HEK293T (cell line): ENCODE measurements at regions not wholly inside any gene's neighbourhood (a gene's known extent, or its start where the extent isn't known, plus 50 kb on each side); places are given as distances from the start of the nearest gene placed in this dataset.
A peak's percentile ranks its signal among the peaks of the same experiment; 100 is the strongest.

Experiments
- CTCF ChIA-PET: fragments of 350-600 bp; formaldehyde crosslinking; extraction: SDS; loops from one replicate; lab custom pipeline; 2021; ENCODE audit warnings: antibody characterized with exemption, inconsistent platforms; lab: Yijun Ruan, JAX
- POLR2A ChIA-PET: fragments of 350-600 bp; formaldehyde crosslinking; extraction: SDS; loops from one replicate; lab custom pipeline; 2020; ENCODE audit warnings: antibody characterized with exemption, inconsistent platforms; lab: Yijun Ruan, JAX
- DNase-seq: peaks from one replicate; pipeline ENCODE4 v3.0.0; 2012; ENCODE audit warnings: mixed read lengths; ENCODE audit errors: extremely low spot score
- ARNT ChIP-seq: fragments of 450-650 bp; IDR thresholded peaks from 2 replicates; pipeline ENCODE4 v1.6.1; 2017; ENCODE audit warnings: mild to moderate bottlenecking
- BHLHE40 ChIP-seq: fragments of 450-650 bp; IDR thresholded peaks from 2 replicates; pipeline ENCODE4 v1.6.1; 2016; ENCODE audit warnings: mild to moderate bottlenecking, moderate library complexity, borderline replicate concordance
- CTBP1 ChIP-seq: fragments of 450-650 bp; IDR thresholded peaks from 2 replicates; pipeline ENCODE4 v1.6.1; 2016; ENCODE audit warnings: borderline replicate concordance
- ELF4 ChIP-seq: fragments of 450-650 bp; IDR thresholded peaks from 2 replicates; pipeline ENCODE4 v1.6.1; 2017; ENCODE audit warnings: antibody characterized with exemption
- FOXA1 ChIP-seq: fragments of 450-650 bp; IDR thresholded peaks from 2 replicates; pipeline ENCODE4 v1.6.1; 2016; ENCODE audit warnings: mild to moderate bottlenecking
- FOXK2 ChIP-seq: fragments of 450-650 bp; IDR thresholded peaks from 2 replicates; pipeline ENCODE4 v1.6.1; 2016; ENCODE audit warnings: mild to moderate bottlenecking
- FOXM1 ChIP-seq: fragments of 450-650 bp; IDR thresholded peaks from 2 replicates; pipeline ENCODE4 v1.6.1; 2017; ENCODE audit warnings: mild to moderate bottlenecking, borderline replicate concordance
- HDGF ChIP-seq: fragments of 450-650 bp; IDR thresholded peaks from 2 replicates; pipeline ENCODE4 v1.6.1; 2017; ENCODE audit warnings: antibody characterized with exemption, borderline replicate concordance
- L3MBTL2 ChIP-seq: fragments of 450-650 bp; conservative IDR thresholded peaks from 2 replicates; pipeline ENCODE4 v1.6.1; 2016; ENCODE audit warnings: mild to moderate bottlenecking
- LEF1 ChIP-seq: fragments of 450-650 bp; IDR thresholded peaks from 2 replicates; pipeline ENCODE4 v1.6.1; 2017; ENCODE audit warnings: mild to moderate bottlenecking, borderline replicate concordance
- NFRKB ChIP-seq: fragments of 450-650 bp; IDR thresholded peaks from 2 replicates; pipeline ENCODE4 v1.6.1; 2016; ENCODE audit warnings: mild to moderate bottlenecking, moderate library complexity
- SP1 ChIP-seq: fragments of 450-650 bp; IDR thresholded peaks from 2 replicates; pipeline ENCODE4 v1.6.1; 2017
- SUZ12 ChIP-seq: fragments of 450-650 bp; IDR thresholded peaks from 2 replicates; pipeline ENCODE4 v1.6.1; 2016; ENCODE audit warnings: mild to moderate bottlenecking
- TARDBP ChIP-seq: fragments of 450-650 bp; IDR thresholded peaks from 2 replicates; pipeline ENCODE4 v1.6.1; 2016
- ZNF384 ChIP-seq: fragments of 450-650 bp; IDR thresholded peaks from 2 replicates; pipeline ENCODE4 v1.6.1; 2016
- TF ChIP-seq, protein P1 (sequence below): fragments of 450-650 bp; IDR thresholded peaks from 2 replicates; pipeline ENCODE4 v1.6.1; 2016

DNA sequence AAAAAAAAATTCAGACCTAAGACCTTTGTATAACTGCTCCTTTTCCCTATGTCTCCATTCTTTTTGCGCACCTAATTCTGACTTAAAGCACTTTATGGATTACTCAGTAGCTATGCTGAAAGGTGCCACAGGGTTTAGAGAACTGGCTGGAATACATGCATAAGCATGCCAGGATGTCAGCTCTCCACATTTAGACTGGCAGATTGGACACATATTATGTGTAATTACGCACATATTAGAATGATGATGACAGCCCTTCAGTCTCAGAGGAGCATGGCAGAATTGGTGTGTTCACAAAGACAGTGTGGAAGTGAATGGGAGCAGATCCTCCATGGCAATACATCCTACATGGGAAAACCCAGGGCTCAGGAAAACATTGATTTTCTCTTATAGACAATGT lies 108.1 kb upstream of the LSAMP start:
- CTCF ChIA-PET, result interaction anchor here (0.7 kb wide), 1 partner anchor 60 kb away, joined by 4 read pairs; no protein-coding TSS in a partner anchor

DNA sequence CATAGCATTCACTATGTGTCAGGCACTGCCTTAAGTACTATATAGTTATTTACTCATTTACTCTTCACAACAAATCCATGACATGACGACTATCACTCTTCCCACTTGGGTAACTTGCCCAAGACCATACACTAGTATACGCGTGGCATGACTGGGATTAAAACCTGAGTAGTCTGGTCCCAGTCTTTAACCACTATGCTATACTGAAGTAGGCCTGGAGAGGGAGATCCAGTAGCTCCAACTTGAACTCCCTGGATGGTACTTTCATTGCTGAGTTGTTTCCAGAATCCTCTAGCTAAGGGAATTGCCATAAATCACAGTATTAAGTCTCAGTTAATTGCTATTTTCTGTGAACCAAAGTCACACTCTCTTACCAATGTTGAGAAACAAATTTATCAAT lies 116.2 kb upstream of the LSAMP start:
- POLR2A ChIA-PET, result no interaction called here
- TF ChIP-seq SP1, result no peak
- no peak for TF ChIP-seq BHLHE40
- TF ChIP-seq CTBP1, result no peak
- no peak for TF ChIP-seq HDGF
- TF ChIP-seq ARNT, result no peak
- no peak for TF ChIP-seq FOXM1
- TF ChIP-seq ELF4, result no peak
- no peak for TF ChIP-seq FOXA1
- TF ChIP-seq LEF1, result no peak
- no peak for TF ChIP-seq NFRKB
- no peak for TF ChIP-seq SUZ12
- TF ChIP-seq TARDBP, result no peak
- no peak for DNase-seq
- CTCF ChIA-PET, result no interaction called here

More for the DNA sequence above, 108.1 kb upstream of the LSAMP start:
- POLR2A ChIA-PET, result no interaction called here
- TF ChIP-seq CTBP1, result no peak
- TF ChIP-seq L3MBTL2, result no peak
- TF ChIP-seq ELF4, result no peak
- no peak for TF ChIP-seq HDGF
- TF ChIP-seq LEF1, result no peak
- TF ChIP-seq FOXA1, result no peak
- TF ChIP-seq FOXK2, result no peak
- no peak for TF ChIP-seq BHLHE40
- TF ChIP-seq, protein P1, sequence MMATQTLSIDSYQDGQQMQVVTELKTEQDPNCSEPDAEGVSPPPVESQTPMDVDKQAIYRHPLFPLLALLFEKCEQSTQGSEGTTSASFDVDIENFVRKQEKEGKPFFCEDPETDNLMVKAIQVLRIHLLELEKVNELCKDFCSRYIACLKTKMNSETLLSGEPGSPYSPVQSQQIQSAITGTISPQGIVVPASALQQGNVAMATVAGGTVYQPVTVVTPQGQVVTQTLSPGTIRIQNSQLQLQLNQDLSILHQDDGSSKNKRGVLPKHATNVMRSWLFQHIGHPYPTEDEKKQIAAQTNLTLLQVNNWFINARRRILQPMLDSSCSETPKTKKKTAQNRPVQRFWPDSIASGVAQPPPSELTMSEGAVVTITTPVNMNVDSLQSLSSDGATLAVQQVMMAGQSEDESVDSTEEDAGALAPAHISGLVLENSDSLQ, result no peak
- TF ChIP-seq ARNT, result no peak
- no peak for TF ChIP-seq SP1
- no peak for TF ChIP-seq NFRKB
- TF ChIP-seq FOXM1, result no peak
- TF ChIP-seq SUZ12, result no peak
- TF ChIP-seq TARDBP, result no peak
- TF ChIP-seq ZNF384, result no peak
- no peak for DNase-seq

DNA sequence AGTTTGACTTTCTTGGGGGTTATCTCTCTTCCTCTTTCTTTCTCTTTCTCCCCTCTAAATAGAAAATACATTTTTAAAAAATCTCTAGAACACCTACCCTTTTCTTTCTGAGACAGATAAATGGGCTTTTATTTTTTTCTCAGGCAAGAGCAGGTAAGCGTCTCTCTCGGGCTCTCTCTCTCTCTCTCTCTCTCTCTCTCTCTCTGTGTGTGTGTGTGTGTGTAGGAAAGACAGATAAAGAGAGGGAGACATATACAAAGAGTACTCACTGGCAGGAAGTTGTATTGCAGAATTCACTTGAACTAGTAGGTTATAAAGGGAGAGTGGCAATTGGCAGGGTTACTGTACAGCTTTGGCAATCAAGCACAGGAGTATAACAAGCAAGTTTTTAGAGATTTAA lies 118.1 kb upstream of the LSAMP start:
- DNase-seq, result no peak
- ChIA-PET POLR2A (no interaction called here), CTCF (interaction anchor here (0.6 kb wide), 1 partner anchor 49 kb away, joined by 4 read pairs; no protein-coding TSS in a partner anchor)
- TF ChIP-seq HDGF (no peak), L3MBTL2 (no peak), SUZ12 (no peak), NFRKB (no peak), FOXA1 (no peak), ARNT (no peak), CTBP1 (no peak), SP1 (no peak)
- TF ChIP-seq, protein P1, result no peak

DNA sequence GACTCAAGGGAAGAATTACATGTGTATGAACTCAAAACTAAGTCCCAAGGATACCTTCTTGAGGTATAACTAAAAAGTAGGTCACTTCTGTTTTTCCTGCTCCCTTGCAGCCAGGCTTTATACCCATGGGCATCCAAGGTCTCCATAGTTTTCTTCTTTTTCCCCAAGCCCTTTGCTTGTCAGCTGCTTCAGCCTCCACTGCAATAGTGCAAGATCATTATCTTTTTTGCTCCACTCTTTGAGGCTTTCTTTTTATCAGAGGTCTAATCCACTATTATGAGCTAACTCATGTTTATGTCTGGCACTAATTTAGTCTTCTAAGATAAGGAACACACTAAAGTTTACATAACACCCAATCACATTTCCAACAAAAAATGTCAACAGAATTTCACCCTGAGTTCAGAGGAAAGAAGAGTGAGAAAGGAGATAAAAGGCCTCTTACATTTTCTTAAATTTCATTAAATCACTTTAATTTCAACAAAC lies 121.2 kb upstream of the LSAMP start:
- ChIA-PET CTCF (no interaction called here), POLR2A (no interaction called here)
- TF ChIP-seq BHLHE40 (no peak), SUZ12 (no peak), LEF1 (no peak)
- DNase-seq, result no peak

DNA sequence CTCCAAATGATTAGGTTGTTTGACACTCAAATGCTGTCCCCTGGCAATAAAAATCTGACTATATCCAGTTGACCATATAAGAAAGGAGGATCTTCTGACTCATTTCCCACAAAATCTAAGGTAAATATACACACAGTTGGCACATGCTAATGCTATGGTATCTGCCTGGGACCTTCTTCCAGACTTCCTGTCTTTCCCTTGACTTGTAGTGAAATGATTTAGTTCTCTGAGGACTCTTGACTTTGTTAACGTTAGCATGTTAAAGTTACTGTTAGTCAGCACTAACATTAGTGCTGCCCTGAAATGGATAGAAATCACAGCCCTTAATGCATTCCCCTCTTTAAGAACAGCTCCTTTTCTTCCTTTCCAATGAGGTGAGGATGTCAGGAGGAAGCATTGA lies 124.3 kb upstream of the LSAMP start:
- no peak for TF ChIP-seq FOXM1
- TF ChIP-seq ELF4, result no peak
- no peak for TF ChIP-seq CTBP1
- TF ChIP-seq FOXA1, result no peak
- no peak for TF ChIP-seq TARDBP
- TF ChIP-seq SUZ12, result no peak
- TF ChIP-seq L3MBTL2, result no peak
- no peak for TF ChIP-seq LEF1
- no peak for TF ChIP-seq NFRKB
- DNase-seq, result no peak
- CTCF ChIA-PET, result no interaction called here
- POLR2A ChIA-PET, result no interaction called here

DNA sequence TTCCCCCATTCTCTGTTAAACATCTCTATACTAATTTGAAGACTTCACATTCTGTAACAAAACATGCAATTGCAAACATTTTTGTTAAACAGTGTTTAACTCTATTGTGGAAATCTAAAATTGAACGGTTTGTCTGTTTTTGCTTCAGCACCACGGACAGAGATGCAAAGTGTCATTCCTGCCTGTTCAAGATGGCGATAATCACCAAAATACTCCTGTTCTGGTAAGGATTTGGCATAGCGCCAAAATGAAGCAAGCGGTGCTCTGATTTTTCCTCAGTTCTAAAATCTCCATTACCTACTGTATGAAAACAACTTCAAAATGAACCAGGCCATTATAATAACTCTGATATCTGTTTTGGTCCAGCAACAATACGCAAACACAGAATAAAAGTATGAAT lies 129.7 kb upstream of the TUSC7 start:
- peak; percentile 15 for DNase-seq
- TF ChIP-seq L3MBTL2, result no peak
- no peak for TF ChIP-seq LEF1
- TF ChIP-seq, protein P1, result no peak
- no peak for TF ChIP-seq FOXM1
- CTCF ChIA-PET, result no interaction called here
- POLR2A ChIA-PET, result no interaction called here
